Stomach (tissue), 4 donors: ENCODE measurements at regions not wholly inside any gene's neighbourhood (a gene's known extent, or its start where the extent isn't known, plus 50 kb on each side); places are given as distances from the start of the nearest gene placed in this dataset.

Source experiments
- CTCF ChIP-seq, 7 experiments: fragments of 450-650 bp in 4 of 7; fragments of 200-600 bp in 3 of 7; sonication (generic) in 3 of 7; IDR thresholded peaks; one replicate each; pipeline ENCODE4 v1.5.1; 2016 to 2019; ENCODE audit warnings: antibody characterized with exemption in 7 of 7, control low read depth in 2 of 7, mild to moderate bottlenecking in 1 of 7
- POLR2A ChIP-seq, 4 donors: fragments of 450-650 bp; IDR thresholded peaks; one replicate each; pipeline ENCODE4 v1.6.1; 2016; ENCODE audit warnings: antibody characterized with exemption in 4 of 4, control low read depth in 2 of 4, mild to moderate bottlenecking in 1 of 4, moderate library complexity in 1 of 4

- TF ChIP-seq CTCF (IDR thresholded peaks at IDR 0.05) (no peak), POLR2A (IDR thresholded peaks at IDR 0.05) (no peak)
Measured at GRCh38 chr6:137402143-137402680, 92.0 kb downstream of the OLIG3 start.
